ENCODE measurements at regions not wholly inside any gene's neighbourhood (a gene's known extent, or its start where the extent isn't known, plus 50 kb on each side); places are given as distances from the start of the nearest gene placed in this dataset.

DNA sequence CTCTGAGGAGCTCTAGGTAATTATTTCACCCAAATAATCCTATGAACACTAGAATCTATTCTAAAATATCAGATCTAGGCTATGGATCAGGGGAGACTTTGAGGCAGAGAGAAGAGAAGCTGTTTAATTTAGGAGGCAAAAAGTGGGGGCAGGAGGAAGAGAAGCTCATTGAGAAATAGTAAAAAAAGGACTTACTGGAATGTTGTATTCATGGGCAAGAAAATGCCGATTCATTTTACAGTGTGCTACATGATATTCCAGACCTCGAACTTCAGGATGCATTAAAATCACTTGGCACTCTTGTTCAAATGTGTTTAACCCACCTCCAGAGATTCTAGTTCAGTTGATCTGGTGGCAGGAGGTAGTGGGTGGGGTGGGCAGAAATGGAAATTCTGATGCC lies 109.5 kb upstream of the ITGB1 start:
- Histone ChIP-seq H3K23me2 (ENCODE audit: low read depth, low read length) (no peaks in the 10 kb centered on the region), H2BK12ac (ENCODE audit: low read depth, low read length) (no peak overlapping the region), H2BK5ac (ENCODE audit: low read depth, low read length) (no peak overlapping the region), H3K79me2 (ENCODE audit: control insufficient read depth in 1 of 2, insufficient read depth in 2 of 2, low read length in 2 of 2) (no peaks in the 10 kb centered on the region), H2BK120ac (replicated peaks; ENCODE audit: low read depth, low read length) (no peak overlapping the region), H3K9ac (replicated peaks in 1 of 4; ENCODE audit: extremely low read depth in 1 of 4, low read depth in 3 of 4, low read length in 3 of 4) (no peak overlapping the region), H3K56ac (replicated peaks; ENCODE audit: insufficient read length, low read depth, low read length) (no peak overlapping the region), H4K5ac (ENCODE audit: insufficient read length, low read depth, low read length) (no peak overlapping the region), H3K27me3 (replicated peaks in 1 of 4; ENCODE audit: control insufficient read depth in 3 of 4, extremely low read depth in 1 of 4, insufficient read depth in 3 of 4, low read length in 3 of 4) (no peaks in the 10 kb centered on the region), H4K20me1 (replicated peaks in 1 of 2; ENCODE audit: control insufficient read depth in 1 of 2, insufficient read depth in 2 of 2, low read length in 2 of 2) (no peaks in the 10 kb centered on the region), H2BK15ac (ENCODE audit: low read length) (no peak overlapping the region), H3K4me2 (ENCODE audit: insufficient read depth in 1 of 2, low read depth in 2 of 2, low read length in 2 of 2) (no peak overlapping the region), H3K14ac (ENCODE audit: insufficient read length) (no peak overlapping the region), H2BK20ac (ENCODE audit: low read length) (no peak overlapping the region), H3K4me1 (replicated peaks in 1 of 4; ENCODE audit: control insufficient read depth in 3 of 4, insufficient read depth in 4 of 4, low read length in 3 of 4) (no peaks in the 10 kb centered on the region), H4K8ac (ENCODE audit: extremely low read depth, insufficient read depth, low read length) (no peak overlapping the region), H2AFZ (ENCODE audit: low read length) (no peak overlapping the region), H3K4me3 (ENCODE audit: extremely low read depth in 1 of 4, insufficient read depth in 2 of 4, low read depth in 3 of 4, low read length in 4 of 4) (no peak overlapping the region), H3K36me3 (ENCODE audit: control insufficient read depth in 2 of 4, insufficient read depth in 4 of 4, low read length in 3 of 4) (no peaks in the 10 kb centered on the region), H3K9me3 (ENCODE audit: insufficient read depth in 2 of 2, low read depth in 1 of 2, low read length in 1 of 2) (no peaks in the 10 kb centered on the region), H3K18ac (ENCODE audit: extremely low read depth, low read length) (no peak overlapping the region), H3K79me1 (ENCODE audit: low read depth, low read length) (no peaks in the 10 kb centered on the region), H3K23ac (ENCODE audit: insufficient read length) (no peak overlapping the region), H3K27ac (ENCODE audit: low read depth, low read length) (no peak overlapping the region), H2AK5ac (ENCODE audit: low read depth, low read length) (no peak overlapping the region), H4K91ac (replicated peaks; ENCODE audit: insufficient read length, low read length) (no peak overlapping the region), H3K4ac (replicated peaks; ENCODE audit: insufficient read length, low read depth, low read length) (no peak overlapping the region)
- 83% methylated on average over 2 of the region's 2 CpGs; no CpG with 5 or more reads in 1 of the 2 experiments for WGBS, 2 experiments (ENCODE audit: extremely low coverage in 1 of 2, insufficient coverage in 1 of 2, insufficient read length in 1 of 2, insufficient replicate concordance in 2 of 2, low coverage in 1 of 2, low lambda C conversion rate in 2 of 2, missing lambda C conversion rate in 1 of 2)
- DNase-seq (ENCODE audit: low read depth in 1 of 2, low spot score in 2 of 2) (no peak), FAIRE-seq (no peak)
- ChIA-PET CTCF (ENCODE audit: partially characterized antibody) (interaction anchor here (1.2 to 2.7 kb wide), 15 partner anchors 9 to 86 kb away, joined by 3 to 19 read pairs (median 6); no protein-coding TSS in a partner anchor), POLR2A (ENCODE audit: partially characterized antibody) (interaction anchor here (1.3 kb wide), 1 partner anchor 28 kb away, joined by 3 read pairs; no protein-coding TSS in a partner anchor)
- no peak for TF ChIP-seq CREB1 (IDR thresholded peaks at IDR 0.05)

Data from H1 (cell line).